Fibroblast of lung (primary cell): ENCODE measurements at regions not wholly inside any gene's neighbourhood (a gene's known extent, or its start where the extent isn't known, plus 50 kb on each side); places are given as distances from the start of the nearest gene placed in this dataset.

Experiments used
- DNase-seq, 2 donors: peaks; one replicate each; pipeline versions ENCODE4 v3.0.0 to v3.0.0-alpha.2; 2010; ENCODE audit warnings: low read depth in 2 of 2
- H2AFZ ChIP-seq: 2 replicates; pipeline ENCODE4 v1.5.1; 2012; ENCODE audit warnings: low read length, control low read depth, inconsistent platforms
- H3K27ac ChIP-seq: 2 replicates; pipeline ENCODE4 v1.5.1; 2011; ENCODE audit warnings: low read length, control low read depth; ENCODE audit not compliant: insufficient read depth
- H3K27me3 ChIP-seq: 2 replicates; pipeline ENCODE4 v1.5.1; 2011; ENCODE audit warnings: mild to moderate bottlenecking, low read length; ENCODE audit not compliant: control insufficient read depth, insufficient read depth
- H3K36me3 ChIP-seq: 2 replicates; pipeline ENCODE4 v1.5.1; 2011; ENCODE audit warnings: low read length; ENCODE audit not compliant: control insufficient read depth, insufficient read depth
- H3K4me1 ChIP-seq: 2 replicates; pipeline ENCODE4 v1.5.1; 2011; ENCODE audit warnings: low read length; ENCODE audit not compliant: control insufficient read depth, insufficient read depth; ENCODE audit errors: extremely low read depth
- H3K4me2 ChIP-seq: 2 replicates; pipeline ENCODE4 v1.5.1; 2011; ENCODE audit warnings: low read length, control low read depth; ENCODE audit not compliant: insufficient read depth; ENCODE audit errors: extremely low read depth
- H3K4me3 ChIP-seq, 4 experiments: fragments of 200-600 bp in 1 of 4; sonication (generic) in 1 of 4; replicated peaks in 1 of 4; 2 replicates each; pipeline ENCODE4 v1.5.1; 2011 to 2016; ENCODE audit warnings: low read length in 4 of 4, low read depth in 3 of 4, mild to moderate bottlenecking in 3 of 4, control low read depth in 2 of 4, inconsistent platforms in 1 of 4, mixed read lengths in 1 of 4; ENCODE audit not compliant: insufficient read depth in 1 of 4; ENCODE audit errors: control extremely low read depth in 1 of 4
- H3K79me2 ChIP-seq: 2 replicates; pipeline ENCODE4 v1.5.1; 2012; ENCODE audit warnings: mild to moderate bottlenecking, low read length, inconsistent platforms; ENCODE audit not compliant: control insufficient read depth, insufficient read depth
- H3K9ac ChIP-seq: 2 replicates; pipeline ENCODE4 v1.5.1; 2011; ENCODE audit warnings: mild to moderate bottlenecking, low read length, control low read depth; ENCODE audit not compliant: insufficient read depth
- H3K9me3 ChIP-seq: 2 replicates; pipeline ENCODE4 v1.5.1; 2012; ENCODE audit warnings: low read depth, low read length; ENCODE audit not compliant: control insufficient read depth, insufficient read depth
- H4K20me1 ChIP-seq: 2 replicates; pipeline ENCODE4 v1.5.1; 2011; ENCODE audit warnings: low read length; ENCODE audit not compliant: control insufficient read depth, insufficient read depth; ENCODE audit errors: extremely low read depth
- EZH2 ChIP-seq: IDR thresholded peaks from 2 replicates; pipeline ENCODE4 v1.5.1; 2012; ENCODE audit warnings: low read length, control low read depth, mild to moderate bottlenecking; ENCODE audit errors: missing control alignments
- TF ChIP-seq, protein P1 (sequence below), 2 donors: IDR thresholded peaks in 1 of 2; conservative IDR thresholded peaks in 1 of 2; 1 replicate in 1 of 2; 2 replicates in 1 of 2; pipeline ENCODE4 v1.5.1; 2011 to 2012; ENCODE audit warnings: low read length in 2 of 2, control low read depth in 1 of 2, inconsistent platforms in 1 of 2, low read depth in 1 of 2, mild to moderate bottlenecking in 1 of 2

DNA sequence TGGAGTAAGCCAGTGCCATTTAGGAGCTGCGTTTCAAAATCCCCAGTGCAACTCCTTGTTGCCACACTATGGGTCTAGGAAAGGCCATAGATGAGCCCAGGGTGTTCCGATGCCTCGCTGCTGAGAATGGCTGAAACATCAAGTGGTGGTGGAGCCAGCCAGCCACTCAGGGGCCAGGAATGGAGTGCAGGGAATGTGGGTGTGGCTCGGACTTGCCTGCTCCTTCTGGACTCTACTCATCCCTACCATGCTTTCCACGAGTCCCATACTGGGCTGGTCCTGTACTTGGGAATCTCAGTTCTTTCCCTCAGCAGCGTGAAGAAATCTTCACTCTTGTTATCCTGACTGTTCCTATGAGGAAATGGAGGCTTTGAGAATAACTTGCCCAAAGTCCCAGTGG, 143.5 kb downstream of the INSIG2 start:
- no peak for TF ChIP-seq EZH2
- TF ChIP-seq, protein P1, sequence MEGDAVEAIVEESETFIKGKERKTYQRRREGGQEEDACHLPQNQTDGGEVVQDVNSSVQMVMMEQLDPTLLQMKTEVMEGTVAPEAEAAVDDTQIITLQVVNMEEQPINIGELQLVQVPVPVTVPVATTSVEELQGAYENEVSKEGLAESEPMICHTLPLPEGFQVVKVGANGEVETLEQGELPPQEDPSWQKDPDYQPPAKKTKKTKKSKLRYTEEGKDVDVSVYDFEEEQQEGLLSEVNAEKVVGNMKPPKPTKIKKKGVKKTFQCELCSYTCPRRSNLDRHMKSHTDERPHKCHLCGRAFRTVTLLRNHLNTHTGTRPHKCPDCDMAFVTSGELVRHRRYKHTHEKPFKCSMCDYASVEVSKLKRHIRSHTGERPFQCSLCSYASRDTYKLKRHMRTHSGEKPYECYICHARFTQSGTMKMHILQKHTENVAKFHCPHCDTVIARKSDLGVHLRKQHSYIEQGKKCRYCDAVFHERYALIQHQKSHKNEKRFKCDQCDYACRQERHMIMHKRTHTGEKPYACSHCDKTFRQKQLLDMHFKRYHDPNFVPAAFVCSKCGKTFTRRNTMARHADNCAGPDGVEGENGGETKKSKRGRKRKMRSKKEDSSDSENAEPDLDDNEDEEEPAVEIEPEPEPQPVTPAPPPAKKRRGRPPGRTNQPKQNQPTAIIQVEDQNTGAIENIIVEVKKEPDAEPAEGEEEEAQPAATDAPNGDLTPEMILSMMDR (conservative IDR thresholded peaks at IDR 0.05 in 1 of 2, IDR thresholded peaks at IDR 0.05 in 1 of 2; ENCODE audit: low read depth in 1 of 2, low read length in 2 of 2) = no peak
- Histone ChIP-seq H3K4me3 (no peak overlapping the region), H4K20me1 (no peaks in the 10 kb centered on the region), H3K4me1 (no peaks in the 10 kb centered on the region), H3K27ac (no peak overlapping the region), H3K9ac (no peak overlapping the region), H2AFZ (no peak overlapping the region), H3K79me2 (no peaks in the 10 kb centered on the region), H3K9me3 (no peaks in the 10 kb centered on the region), H3K27me3 (no peaks in the 10 kb centered on the region), H3K36me3 (no peaks in the 10 kb centered on the region), H3K4me2 (no peak overlapping the region)
- DNase-seq = no peak

DNA sequence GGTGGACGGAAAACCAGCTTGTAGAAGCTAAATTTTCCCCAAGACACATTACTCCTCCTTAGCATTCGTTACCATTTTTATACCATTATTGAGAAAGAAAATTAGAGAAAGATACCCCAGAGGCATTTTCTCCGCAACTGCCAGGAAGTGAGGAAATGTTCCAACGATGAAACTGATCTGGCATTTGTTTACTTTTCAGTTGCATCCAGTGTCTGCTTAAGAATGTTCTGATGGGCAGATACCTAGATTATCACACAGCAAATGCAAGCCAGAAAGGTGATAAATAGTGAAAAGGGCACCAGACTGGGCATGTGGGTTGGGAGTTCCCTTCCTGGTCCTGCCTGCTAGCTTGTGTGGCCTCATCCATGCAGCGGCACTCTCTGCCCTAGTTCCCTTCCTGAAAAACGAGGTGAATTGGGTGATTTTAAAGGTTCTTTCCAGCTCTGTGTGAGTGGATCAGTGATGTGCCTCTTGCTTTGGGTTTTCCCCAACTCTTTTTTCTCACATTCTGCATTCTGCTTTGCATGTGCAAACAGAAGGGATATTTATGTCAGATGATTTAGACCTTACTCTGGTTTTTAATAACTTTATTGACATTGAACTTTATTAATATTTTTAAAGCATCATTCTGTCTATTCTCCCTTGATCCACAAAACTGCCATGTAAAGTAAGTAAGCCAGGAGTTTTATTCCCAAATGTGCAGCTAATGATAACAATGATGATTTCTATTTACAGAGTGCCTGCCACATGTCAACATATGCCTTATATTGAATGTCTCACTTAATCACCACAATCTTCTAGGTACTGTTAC, 139.6 kb downstream of the INSIG2 start:
- Histone ChIP-seq H3K4me1 (no peaks in the 10 kb centered on the region), H3K79me2 (no peaks in the 10 kb centered on the region), H3K4me3 (no peak overlapping the region), H3K27ac (no peak overlapping the region), H3K4me2 (no peak overlapping the region), H3K27me3 (peaks cover 36% of the 10 kb centered on the region), H3K9me3 (no peaks in the 10 kb centered on the region), H2AFZ (no peak overlapping the region), H4K20me1 (no peaks in the 10 kb centered on the region), H3K9ac (no peak overlapping the region), H3K36me3 (no peaks in the 10 kb centered on the region)
- no peak for DNase-seq
- TF ChIP-seq EZH2 = no peak
- TF ChIP-seq, protein P1 (conservative IDR thresholded peaks at IDR 0.05 in 1 of 2, IDR thresholded peaks at IDR 0.05 in 1 of 2; ENCODE audit: low read depth in 1 of 2, low read length in 2 of 2) = no peak

DNA sequence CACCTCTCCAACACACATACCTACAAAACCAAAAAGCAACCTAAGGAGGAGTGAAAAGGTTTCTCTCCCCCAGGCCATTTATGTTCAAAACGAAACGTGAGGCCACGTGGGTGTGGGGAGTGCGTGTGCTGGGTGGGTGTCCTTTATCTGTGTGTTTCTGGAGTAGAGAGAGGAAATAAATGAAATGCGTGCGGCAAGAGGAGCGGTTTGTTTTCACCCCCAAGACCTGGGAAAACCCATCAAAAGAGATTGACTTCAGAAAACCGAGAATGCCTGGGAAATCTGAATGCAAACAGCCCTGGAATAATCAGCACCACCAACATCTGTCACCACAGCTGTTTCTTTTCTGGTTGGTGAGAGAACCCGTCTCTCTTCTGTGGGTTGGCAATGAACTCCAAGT, 137.4 kb downstream of the INSIG2 start:
- TF ChIP-seq, protein P1 (conservative IDR thresholded peaks at IDR 0.05 in 1 of 2, IDR thresholded peaks at IDR 0.05 in 1 of 2; ENCODE audit: low read depth in 1 of 2, low read length in 2 of 2) = no peak
- TF ChIP-seq EZH2 = no peak

More for the DNA sequence above, 137.4 kb downstream of the INSIG2 start:
- Histone ChIP-seq H3K4me1 (no peaks in the 10 kb centered on the region), H3K27ac (no peak overlapping the region), H4K20me1 (no peaks in the 10 kb centered on the region), H2AFZ (no peak overlapping the region), H3K9ac (no peak overlapping the region), H3K27me3 (peaks cover 40% of the 10 kb centered on the region), H3K79me2 (no peaks in the 10 kb centered on the region), H3K36me3 (no peaks in the 10 kb centered on the region), H3K9me3 (no peaks in the 10 kb centered on the region), H3K4me2 (no peak overlapping the region), H3K4me3 (no peak overlapping the region)
- DNase-seq = no peak
